ENCODE measurements at regions not wholly inside any gene's neighbourhood (a gene's known extent, or its start where the extent isn't known, plus 50 kb on each side); places are given as distances from the start of the nearest gene placed in this dataset.

DNA sequence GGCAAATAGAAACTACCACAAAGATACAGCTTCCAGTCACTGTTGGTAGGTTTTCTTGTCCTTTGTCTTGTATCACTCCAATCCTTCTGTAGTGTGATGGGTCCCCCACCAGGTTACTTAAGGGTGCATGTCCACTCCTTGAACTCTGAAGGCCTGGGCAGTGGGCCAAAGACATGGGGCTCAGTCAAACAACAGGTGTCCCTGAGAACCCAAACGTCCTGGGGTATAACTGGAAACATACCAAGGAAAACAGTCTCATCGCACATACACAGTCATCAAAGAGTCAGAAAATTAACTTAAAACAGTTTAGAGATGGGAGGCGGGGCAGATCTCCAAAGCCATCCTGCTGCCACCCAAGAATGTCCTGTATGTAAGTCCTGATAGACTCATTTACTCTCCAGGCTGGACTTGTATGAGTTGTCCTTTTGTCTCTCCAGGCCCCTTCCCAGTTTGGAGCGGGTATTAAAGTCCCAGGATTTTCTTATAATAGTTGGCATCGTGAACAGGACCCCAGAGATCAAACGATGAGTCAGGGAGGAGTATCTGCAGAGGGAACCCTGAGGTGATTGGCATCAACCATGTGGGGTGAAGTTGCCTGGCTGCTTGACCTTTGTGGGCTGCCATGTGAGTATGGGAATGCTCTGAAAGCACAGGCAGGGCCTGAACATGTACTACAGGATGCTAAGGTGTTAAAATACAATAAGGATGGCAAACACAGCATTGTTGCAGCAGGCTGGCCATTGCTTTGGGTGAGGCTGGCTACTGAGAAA, 613.2 kb upstream of the KLF12 start:
- WGBS, 2 donors (ENCODE audit: low coverage in 1 of 2): 0 to 40% methylated on average over 1 of the region's 6 CpGs
- H3K36me3 ChIP-seq: no peaks in the 10 kb centered on the region
- no peaks in the 10 kb centered on the region for H3K9me3 ChIP-seq
- TF ChIP-seq POLR2A (IDR thresholded peaks at IDR 0.05): no peak
- TF ChIP-seq POLR2AphosphoS5 (IDR thresholded peaks at IDR 0.05): no peak
- TF ChIP-seq, protein P1, sequence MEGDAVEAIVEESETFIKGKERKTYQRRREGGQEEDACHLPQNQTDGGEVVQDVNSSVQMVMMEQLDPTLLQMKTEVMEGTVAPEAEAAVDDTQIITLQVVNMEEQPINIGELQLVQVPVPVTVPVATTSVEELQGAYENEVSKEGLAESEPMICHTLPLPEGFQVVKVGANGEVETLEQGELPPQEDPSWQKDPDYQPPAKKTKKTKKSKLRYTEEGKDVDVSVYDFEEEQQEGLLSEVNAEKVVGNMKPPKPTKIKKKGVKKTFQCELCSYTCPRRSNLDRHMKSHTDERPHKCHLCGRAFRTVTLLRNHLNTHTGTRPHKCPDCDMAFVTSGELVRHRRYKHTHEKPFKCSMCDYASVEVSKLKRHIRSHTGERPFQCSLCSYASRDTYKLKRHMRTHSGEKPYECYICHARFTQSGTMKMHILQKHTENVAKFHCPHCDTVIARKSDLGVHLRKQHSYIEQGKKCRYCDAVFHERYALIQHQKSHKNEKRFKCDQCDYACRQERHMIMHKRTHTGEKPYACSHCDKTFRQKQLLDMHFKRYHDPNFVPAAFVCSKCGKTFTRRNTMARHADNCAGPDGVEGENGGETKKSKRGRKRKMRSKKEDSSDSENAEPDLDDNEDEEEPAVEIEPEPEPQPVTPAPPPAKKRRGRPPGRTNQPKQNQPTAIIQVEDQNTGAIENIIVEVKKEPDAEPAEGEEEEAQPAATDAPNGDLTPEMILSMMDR (IDR thresholded peaks at IDR 0.05): no peak
- no peaks in the 10 kb centered on the region for H3K27me3 ChIP-seq
- H3K4me3 ChIP-seq: no peak overlapping the region
- no peaks in the 10 kb centered on the region for H3K4me1 ChIP-seq
- no peak for ATAC-seq
- H3K27ac ChIP-seq: no peak overlapping the region

DNA sequence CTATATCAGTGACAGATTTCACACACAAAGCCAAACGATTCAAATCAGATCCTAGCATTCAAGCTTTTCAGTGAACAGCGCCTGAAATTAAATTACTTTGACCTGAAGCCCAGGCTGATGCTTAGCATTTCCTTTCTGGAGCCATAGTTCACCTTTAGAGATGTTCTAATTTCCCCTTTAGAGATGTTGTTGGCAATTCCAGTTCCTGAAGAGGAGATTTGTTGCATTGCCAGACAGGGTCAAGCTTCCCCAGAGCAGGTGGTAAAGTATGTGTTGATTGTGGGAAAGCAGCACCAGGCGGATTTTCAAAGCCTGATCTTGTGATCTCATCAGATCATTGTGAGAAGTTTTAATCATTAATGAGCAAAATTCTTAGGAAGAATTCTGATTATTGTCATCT, 609.8 kb upstream of the KLF12 start:
- WGBS, 2 donors (ENCODE audit: low coverage in 1 of 2): 77 to 93% methylated on average over 3 of the region's 3 CpGs
- Histone ChIP-seq H3K27me3 (no peaks in the 10 kb centered on the region), H3K9me3 (no peaks in the 10 kb centered on the region), H3K36me3 (no peaks in the 10 kb centered on the region), H3K27ac (no peak overlapping the region), H3K4me3 (no peak overlapping the region), H3K4me1 (no peaks in the 10 kb centered on the region)
- ATAC-seq: no peak
- TF ChIP-seq EP300 (IDR thresholded peaks at IDR 0.05) (no peak), POLR2A (IDR thresholded peaks at IDR 0.05) (no peak), POLR2AphosphoS5 (IDR thresholded peaks at IDR 0.05) (no peak)
- TF ChIP-seq, protein P1 (IDR thresholded peaks at IDR 0.05): no peak

DNA sequence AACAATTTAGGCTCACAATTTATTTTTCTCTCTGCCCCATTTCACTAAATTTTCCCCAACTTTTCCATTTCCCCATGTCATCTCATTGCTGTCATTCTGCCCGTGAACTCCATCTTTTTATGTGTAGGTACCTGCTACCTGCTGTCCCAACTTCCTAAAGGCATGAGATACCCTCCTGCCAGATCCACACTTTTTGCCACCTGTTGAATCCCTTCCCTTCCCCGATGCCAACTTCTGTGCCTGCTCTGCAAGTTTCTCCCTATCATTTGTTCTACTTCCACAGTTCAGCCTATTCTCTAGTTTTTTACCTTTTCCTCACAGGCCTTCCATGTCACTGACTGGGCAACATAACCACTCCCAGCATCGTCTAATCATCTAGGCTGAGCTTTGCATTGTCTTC, 607.5 kb upstream of the KLF12 start:
- H3K4me1 ChIP-seq: no peaks in the 10 kb centered on the region
- TF ChIP-seq POLR2A (IDR thresholded peaks at IDR 0.05): no peak
- no peak for TF ChIP-seq POLR2AphosphoS5 (IDR thresholded peaks at IDR 0.05)
- TF ChIP-seq, protein P1 (IDR thresholded peaks at IDR 0.05): no peak
- TF ChIP-seq EP300 (IDR thresholded peaks at IDR 0.05): no peak
- no peak overlapping the region for H3K27ac ChIP-seq
- 92 to 100% methylated on average over 2 to 3 of the region's 3 CpGs for WGBS, 2 donors (ENCODE audit: low coverage in 1 of 2)
- no peak overlapping the region for H3K4me3 ChIP-seq
- H3K36me3 ChIP-seq: no peaks in the 10 kb centered on the region
- H3K27me3 ChIP-seq: no peaks in the 10 kb centered on the region
- ATAC-seq: no peak
- no peaks in the 10 kb centered on the region for H3K9me3 ChIP-seq

DNA sequence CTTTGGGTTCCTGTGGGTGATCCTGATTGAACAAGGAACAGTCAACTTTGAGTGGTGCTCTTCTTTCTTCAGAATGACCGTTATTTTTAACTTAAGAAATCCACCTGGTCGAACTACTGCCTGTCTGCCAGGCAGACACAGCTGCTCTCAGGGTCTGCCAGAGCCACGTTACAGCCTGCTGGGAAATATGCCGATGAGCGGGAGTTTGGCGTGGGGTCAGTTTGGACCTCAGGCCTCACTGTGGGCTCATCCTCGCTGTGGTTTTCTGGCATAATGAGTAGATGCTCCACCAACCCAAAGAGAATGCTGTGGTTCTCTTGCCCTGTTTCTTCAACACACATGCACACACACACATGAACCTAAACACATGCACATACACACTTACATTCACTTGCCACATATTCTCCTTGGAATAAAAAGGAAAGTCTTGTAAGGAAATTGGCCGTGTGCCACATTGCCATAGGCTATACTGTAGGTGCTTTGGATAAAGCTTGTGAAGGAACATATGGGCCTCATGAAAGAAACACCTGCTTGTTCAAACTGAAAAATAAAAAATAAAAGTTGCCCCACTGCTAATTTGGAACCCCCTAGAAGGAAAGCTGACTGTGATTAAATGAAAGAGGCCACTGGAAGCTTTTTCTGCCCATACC, 598.7 kb upstream of the KLF12 start:
- no peaks in the 10 kb centered on the region for H3K36me3 ChIP-seq
- 84 to 89% methylated on average over 6 to 7 of the region's 8 CpGs for WGBS, 2 donors (ENCODE audit: low coverage in 1 of 2)
- no peaks in the 10 kb centered on the region for H3K9me3 ChIP-seq
- no peak for ATAC-seq
- no peak for TF ChIP-seq POLR2A (IDR thresholded peaks at IDR 0.05)
- TF ChIP-seq, protein P1 (IDR thresholded peaks at IDR 0.05): no peak
- TF ChIP-seq EP300 (IDR thresholded peaks at IDR 0.05): no peak
- no peaks in the 10 kb centered on the region for H3K27me3 ChIP-seq
- no peak overlapping the region for H3K4me3 ChIP-seq
- no peak overlapping the region for H3K27ac ChIP-seq
- H3K4me1 ChIP-seq: no peaks in the 10 kb centered on the region

DNA sequence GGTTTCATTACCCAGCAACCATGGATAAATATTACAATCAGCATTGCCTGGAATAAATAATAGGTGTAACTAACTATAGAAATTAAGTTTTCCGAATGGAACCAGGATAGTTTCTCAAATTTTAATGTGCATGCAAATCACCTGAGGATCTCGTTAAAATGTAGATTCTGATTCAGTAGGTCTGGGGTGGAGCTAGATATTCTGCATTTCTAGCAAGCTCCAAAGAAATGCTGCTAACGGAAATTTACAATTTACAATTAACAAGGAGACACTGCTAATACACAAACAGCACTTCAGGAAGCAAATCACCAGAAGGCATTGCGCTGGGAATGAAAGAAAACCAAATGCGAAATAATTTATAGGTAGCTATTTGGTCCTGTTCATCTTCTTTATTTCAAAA, 597.5 kb upstream of the KLF12 start:
- Histone ChIP-seq H3K4me3 (no peak overlapping the region), H3K27me3 (no peaks in the 10 kb centered on the region), H3K4me1 (no peaks in the 10 kb centered on the region), H3K9me3 (no peaks in the 10 kb centered on the region), H3K36me3 (no peaks in the 10 kb centered on the region), H3K27ac (no peak overlapping the region)
- WGBS, 2 donors (ENCODE audit: low coverage in 1 of 2): 87 to 90% methylated on average over 5 of the region's 5 CpGs
- no peak for TF ChIP-seq POLR2A (IDR thresholded peaks at IDR 0.05)
- TF ChIP-seq, protein P1 (IDR thresholded peaks at IDR 0.05): no peak
- TF ChIP-seq EP300 (IDR thresholded peaks at IDR 0.05): no peak
- TF ChIP-seq POLR2AphosphoS5 (IDR thresholded peaks at IDR 0.05): no peak
- ATAC-seq: no peak

Data from gastroesophageal sphincter (tissue), 4 donors.